CD8-positive, alpha-beta memory T cell (primary cell): ENCODE measurements at regions not wholly inside any gene's neighbourhood (a gene's known extent, or its start where the extent isn't known, plus 50 kb on each side); places are given as distances from the start of the nearest gene placed in this dataset.

Source experiments
- CTCF ChIA-PET: fragments of 350-600 bp; sonication (Branson Sonifier 250); formaldehyde crosslinking; loops from one replicate; lab custom pipeline; 2021; ENCODE audit warnings: antibody characterized with exemption; lab: Charles Lee
- POLR2A ChIA-PET: fragments of 350-600 bp; sonication (Branson Sonifier 250); formaldehyde crosslinking; loops from one replicate; lab custom pipeline; 2021; ENCODE audit warnings: antibody characterized with exemption; lab: Charles Lee
- DNase-seq, 5 donors: peaks; one replicate each; pipeline versions ENCODE4 v3.0.0 to v3.0.0-alpha.2; 2020 to 2022; ENCODE audit warnings: mixed read lengths in 1 of 5
- H3K27ac ChIP-seq: one replicate; pipeline ENCODE4 v1.7.0; 2013; ENCODE audit warnings: low read depth, mild to moderate bottlenecking, low read length, moderate library complexity
- H3K27me3 ChIP-seq: 2 replicates; pipeline ENCODE4 v1.7.0; 2013; ENCODE audit warnings: low read length, mild to moderate bottlenecking; ENCODE audit not compliant: insufficient read depth, poor library complexity, severe bottlenecking
- H3K36me3 ChIP-seq: 2 replicates; pipeline ENCODE4 v1.7.0; 2013; ENCODE audit warnings: mild to moderate bottlenecking, low read length, moderate library complexity; ENCODE audit not compliant: insufficient read depth
- H3K4me1 ChIP-seq: 2 replicates; pipeline ENCODE4 v1.7.0; 2013; ENCODE audit warnings: mild to moderate bottlenecking, low read length, moderate library complexity; ENCODE audit not compliant: insufficient read depth
- H3K4me3 ChIP-seq: 2 replicates; pipeline ENCODE4 v1.7.0; 2013; ENCODE audit warnings: mild to moderate bottlenecking, low read length
- H3K9me3 ChIP-seq: 2 replicates; pipeline ENCODE4 v1.7.0; 2013; ENCODE audit warnings: mild to moderate bottlenecking, low read length
- H3K27ac Mint-ChIP-seq, 8 donors: one replicate each; pipeline ENCODE4 v1.8.0; 2020 to 2021; ENCODE audit warnings: mixed read lengths in 8 of 8, mild to moderate bottlenecking in 6 of 8, inconsistent platforms in 3 of 8, moderate library complexity in 3 of 8
- H3K27me3 Mint-ChIP-seq, 2 donors: one replicate each; pipeline ENCODE4 v1.8.0; 2020 to 2021; ENCODE audit warnings: mixed read lengths in 2 of 2, mild to moderate bottlenecking in 1 of 2, moderate library complexity in 1 of 2
- H3K36me3 Mint-ChIP-seq, 3 donors: one replicate each; pipeline ENCODE4 v1.8.0; 2020 to 2021; ENCODE audit warnings: mixed read lengths in 3 of 3, inconsistent platforms in 1 of 3, mild to moderate bottlenecking in 1 of 3
- H3K4me1 Mint-ChIP-seq, 3 donors: one replicate each; pipeline ENCODE4 v1.8.0; 2020 to 2021; ENCODE audit warnings: mixed read lengths in 3 of 3, inconsistent platforms in 1 of 3, mild to moderate bottlenecking in 1 of 3
- H3K4me3 Mint-ChIP-seq, 7 donors: one replicate each; pipeline ENCODE4 v1.8.0; 2020 to 2021; ENCODE audit warnings: mixed read lengths in 7 of 7, mild to moderate bottlenecking in 6 of 7, moderate library complexity in 4 of 7, inconsistent platforms in 2 of 7
- H3K9me3 Mint-ChIP-seq, 5 donors: one replicate each; pipeline ENCODE4 v1.8.0; 2020 to 2022; ENCODE audit warnings: mixed read lengths in 5 of 5, mild to moderate bottlenecking in 3 of 5, moderate library complexity in 2 of 5, inconsistent platforms in 1 of 5

- Mint-ChIP-seq H3K36me3 (no peaks in the 10 kb centered on the region), H3K9me3 (no peaks in the 10 kb centered on the region), H3K4me3 (no peak overlapping the region), H3K27ac (no peak overlapping the region), H3K27me3 (peaks cover 1 to 2% of the 10 kb centered on the region in 2 donors), H3K4me1 (peaks cover 0 to 4% (median 0%) of the 10 kb centered on the region in 3 donors)
- H3K4me1 ChIP-seq = no peaks in the 10 kb centered on the region
- no peak overlapping the region for H3K4me3 ChIP-seq
- no peaks in the 10 kb centered on the region for H3K36me3 ChIP-seq
- CTCF ChIA-PET = no interaction called here
- POLR2A ChIA-PET = no interaction called here
- no peak overlapping the region for H3K27ac ChIP-seq
- no peak for DNase-seq
- H3K9me3 ChIP-seq = no peaks in the 10 kb centered on the region
- H3K27me3 ChIP-seq = no peaks in the 10 kb centered on the region
Measured at GRCh38 chr5:18802336-18802735, 1168.1 kb downstream of the TAF11L14 start.

DNA sequence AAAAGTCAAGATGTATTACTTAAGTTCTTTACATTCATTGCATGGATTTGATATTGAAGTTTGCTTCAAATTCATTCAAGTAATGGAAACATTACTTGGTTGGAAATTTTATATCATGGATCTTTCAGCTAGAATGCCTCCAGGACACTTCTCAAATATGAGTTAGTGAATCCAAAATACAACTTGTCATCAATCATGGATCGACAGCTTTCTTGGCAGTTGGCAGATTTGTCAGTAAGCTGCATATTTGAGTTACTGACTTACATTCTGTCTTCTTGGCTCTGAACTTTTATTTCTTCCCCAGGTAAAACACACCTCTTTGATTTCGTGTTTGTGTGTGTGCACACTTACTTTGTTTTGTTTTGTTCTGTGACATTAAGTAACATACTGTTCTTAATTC, 1171.1 kb downstream of the TAF11L14 start:
- CTCF ChIA-PET = no interaction called here
- Histone ChIP-seq H3K27ac (no peak overlapping the region), H3K4me1 (no peaks in the 10 kb centered on the region), H3K27me3 (no peaks in the 10 kb centered on the region), H3K36me3 (no peaks in the 10 kb centered on the region), H3K4me3 (no peak overlapping the region), H3K9me3 (no peaks in the 10 kb centered on the region)
- no peak overlapping the region for H3K4me3 Mint-ChIP-seq
- H3K27me3 Mint-ChIP-seq = peaks cover 3 to 8% of the 10 kb centered on the region in 2 donors
- H3K9me3 Mint-ChIP-seq = no peaks in the 10 kb centered on the region
- H3K4me1 Mint-ChIP-seq = peaks cover 0 to 4% (median 0%) of the 10 kb centered on the region in 3 donors
- POLR2A ChIA-PET = no interaction called here
- H3K27ac Mint-ChIP-seq = no peak overlapping the region
- no peaks in the 10 kb centered on the region for H3K36me3 Mint-ChIP-seq
- no peak for DNase-seq

GRCh38 chr5:18807256-18808149, 1173.2 kb downstream of the TAF11L14 start:
- POLR2A ChIA-PET = no interaction called here
- CTCF ChIA-PET = no interaction called here
- H3K4me3 ChIP-seq = no peak overlapping the region

GRCh38 chr5:18811661-18812060, 1176.3 kb downstream of the CDH18 start:
- H3K36me3 ChIP-seq = no peaks in the 10 kb centered on the region
- no peaks in the 10 kb centered on the region for H3K27me3 ChIP-seq
- no peaks in the 10 kb centered on the region for H3K9me3 Mint-ChIP-seq
- CTCF ChIA-PET = no interaction called here
- no peaks in the 10 kb centered on the region for H3K36me3 Mint-ChIP-seq
- H3K4me3 ChIP-seq = no peak overlapping the region
- DNase-seq = no peak
- H3K4me1 Mint-ChIP-seq = no peaks in the 10 kb centered on the region
- H3K27ac Mint-ChIP-seq = no peak overlapping the region
- H3K4me3 Mint-ChIP-seq = no peak overlapping the region
- POLR2A ChIA-PET = no interaction called here
- H3K27ac ChIP-seq = no peak overlapping the region
- peaks cover 4 to 8% of the 10 kb centered on the region in 2 donors for H3K27me3 Mint-ChIP-seq
- no peaks in the 10 kb centered on the region for H3K4me1 ChIP-seq
- H3K9me3 ChIP-seq = no peaks in the 10 kb centered on the region

More at GRCh38 chr5:18807256-18808149, 1173.2 kb downstream of the TAF11L14 start:
- H3K27ac Mint-ChIP-seq = no peak overlapping the region
- no peak overlapping the region for H3K4me3 Mint-ChIP-seq
- DNase-seq = no peak
- no peaks in the 10 kb centered on the region for H3K27me3 ChIP-seq
- H3K36me3 ChIP-seq = no peaks in the 10 kb centered on the region
- H3K36me3 Mint-ChIP-seq = no peaks in the 10 kb centered on the region
- H3K9me3 ChIP-seq = no peaks in the 10 kb centered on the region
- H3K27ac ChIP-seq = no peak overlapping the region
- no peaks in the 10 kb centered on the region for H3K4me1 ChIP-seq
- H3K4me1 Mint-ChIP-seq = no peaks in the 10 kb centered on the region
- no peaks in the 10 kb centered on the region for H3K9me3 Mint-ChIP-seq
- H3K27me3 Mint-ChIP-seq = peaks cover 6 to 8% of the 10 kb centered on the region in 2 donors

GRCh38 chr5:18828351-18828750, 1159.6 kb downstream of the CDH18 start:
- Histone ChIP-seq H3K9me3 (no peaks in the 10 kb centered on the region), H3K36me3 (no peaks in the 10 kb centered on the region), H3K4me1 (no peaks in the 10 kb centered on the region), H3K27ac (no peak overlapping the region), H3K27me3 (no peaks in the 10 kb centered on the region), H3K4me3 (no peak overlapping the region)
- ChIA-PET CTCF (no interaction called here), POLR2A (no interaction called here)
- Mint-ChIP-seq H3K36me3 (no peaks in the 10 kb centered on the region), H3K9me3 (peaks cover 0 to 2% (median 0%) of the 10 kb centered on the region in 5 donors), H3K27ac (no peak overlapping the region), H3K27me3 (peaks cover 0 to 4% of the 10 kb centered on the region in 2 donors), H3K4me1 (no peaks in the 10 kb centered on the region), H3K4me3 (no peak overlapping the region)
- no peak for DNase-seq

DNA sequence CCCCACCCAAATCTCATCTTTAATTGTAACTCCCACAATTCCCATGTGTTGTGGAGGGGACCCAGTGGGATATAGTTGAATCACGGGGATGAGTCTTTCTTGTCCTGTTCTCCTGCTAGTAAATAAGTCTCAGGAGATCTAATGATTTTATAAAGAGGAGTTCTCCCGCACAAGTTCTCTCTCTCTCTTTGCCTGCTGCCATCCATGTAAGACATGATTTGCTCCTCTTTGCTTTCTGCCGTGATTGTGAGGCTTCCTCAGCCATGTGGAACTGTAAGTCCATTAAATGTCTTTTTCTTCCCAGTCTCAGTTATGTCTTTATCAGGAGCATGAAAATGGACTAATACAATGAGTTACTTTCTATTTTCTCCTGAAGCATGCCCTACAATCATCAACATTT, 1158.5 kb downstream of the CDH18 start:
- DNase-seq = no peak
- no peaks in the 10 kb centered on the region for H3K36me3 Mint-ChIP-seq
- no peaks in the 10 kb centered on the region for H3K27me3 Mint-ChIP-seq

GRCh38 chr5:18850216-18850615, 1137.8 kb downstream of the CDH18 start:
- no peak overlapping the region for H3K27ac ChIP-seq
- H3K27me3 Mint-ChIP-seq = peaks cover 1 to 5% of the 10 kb centered on the region in 2 donors
- no peaks in the 10 kb centered on the region for H3K36me3 Mint-ChIP-seq
- no peaks in the 10 kb centered on the region for H3K4me1 ChIP-seq
- no peaks in the 10 kb centered on the region for H3K27me3 ChIP-seq
- peaks cover 0 to 2% (median 0%) of the 10 kb centered on the region in 5 donors for H3K9me3 Mint-ChIP-seq
- H3K4me3 Mint-ChIP-seq = no peak overlapping the region
- DNase-seq = no peak
- CTCF ChIA-PET = no interaction called here
- no peaks in the 10 kb centered on the region for H3K4me1 Mint-ChIP-seq
- no peaks in the 10 kb centered on the region for H3K9me3 ChIP-seq
- POLR2A ChIA-PET = no interaction called here
- H3K36me3 ChIP-seq = no peaks in the 10 kb centered on the region
- no peak overlapping the region for H3K27ac Mint-ChIP-seq
- no peak overlapping the region for H3K4me3 ChIP-seq

More for the DNA sequence above, 1158.5 kb downstream of the CDH18 start:
- no peaks in the 10 kb centered on the region for H3K36me3 ChIP-seq
- H3K4me3 ChIP-seq = no peak overlapping the region
- H3K4me1 ChIP-seq = no peaks in the 10 kb centered on the region
- no peaks in the 10 kb centered on the region for H3K27me3 ChIP-seq
- no peaks in the 10 kb centered on the region for H3K9me3 ChIP-seq
- Mint-ChIP-seq H3K4me3 (no peak overlapping the region), H3K4me1 (no peaks in the 10 kb centered on the region), H3K9me3 (peaks cover 0 to 2% (median 0%) of the 10 kb centered on the region in 5 donors), H3K27ac (no peak overlapping the region)
- ChIA-PET POLR2A (no interaction called here), CTCF (no interaction called here)
- H3K27ac ChIP-seq = no peak overlapping the region

DNA sequence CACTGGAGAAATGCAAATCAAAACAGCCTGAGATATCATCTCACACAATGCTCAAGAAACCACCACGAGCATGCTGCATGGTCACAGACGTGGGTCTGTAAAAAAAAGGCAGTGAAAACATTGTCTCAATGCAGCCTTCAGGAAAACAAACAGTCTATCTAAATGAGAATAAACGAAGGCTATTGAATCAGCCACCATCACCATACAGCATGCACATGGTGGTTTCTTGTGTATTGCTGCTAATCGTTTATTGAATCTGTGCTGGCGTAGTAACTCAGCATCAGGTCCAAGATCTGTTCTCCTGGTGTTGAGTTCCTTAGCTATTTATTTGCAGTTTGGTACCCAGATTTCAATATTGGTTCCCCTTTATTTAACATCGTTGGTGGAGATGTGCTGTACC, 1115.0 kb downstream of the CDH18 start:
- Mint-ChIP-seq H3K9me3 (peaks cover 0 to 2% (median 0%) of the 10 kb centered on the region in 5 donors), H3K27me3 (no peaks in the 10 kb centered on the region), H3K27ac (no peak overlapping the region), H3K4me1 (no peaks in the 10 kb centered on the region), H3K36me3 (no peaks in the 10 kb centered on the region), H3K4me3 (no peak overlapping the region)
- Histone ChIP-seq H3K4me1 (no peaks in the 10 kb centered on the region), H3K36me3 (no peaks in the 10 kb centered on the region), H3K27ac (no peak overlapping the region), H3K27me3 (no peaks in the 10 kb centered on the region), H3K9me3 (no peaks in the 10 kb centered on the region), H3K4me3 (no peak overlapping the region)
- no peak for DNase-seq
- ChIA-PET POLR2A (no interaction called here), CTCF (no interaction called here)
